ENCODE measurements at regions not wholly inside any gene's neighbourhood (a gene's known extent, or its start where the extent isn't known, plus 50 kb on each side); places are given as distances from the start of the nearest gene placed in this dataset.

- no peak for TF ChIP-seq CTCF (conservative IDR thresholded peaks at IDR 0.05)
These were observed 100.0 kb upstream of the EOLA2 start for GRCh38 chrX:150038315-150038714.

GRCh38 chrX:150038986-150039599 lies 100.8 kb upstream of the EOLA2 start:
- H3K36me3 Mint-ChIP-seq (ENCODE audit: low read depth): peaks cover 3% of the 10 kb centered on the region
- H3K27me3 Mint-ChIP-seq (ENCODE audit: low read depth): no peaks in the 10 kb centered on the region
- no peak for DNase-seq (ENCODE audit: low read depth, low spot score)
- H3K9me3 Mint-ChIP-seq: peaks cover 24% of the 10 kb centered on the region
- no peak overlapping the region for H3K4me3 Mint-ChIP-seq
- TF ChIP-seq CTCF (conservative IDR thresholded peaks at IDR 0.05): no peak
- H3K4me1 Mint-ChIP-seq: peaks cover 7% of the 10 kb centered on the region
- no peak overlapping the region for H3K27ac Mint-ChIP-seq (ENCODE audit: unreplicated experiment)

More at GRCh38 chrX:150038315-150038714, 100.0 kb upstream of the EOLA2 start:
- no peak for DNase-seq (ENCODE audit: low read depth, low spot score)
- peaks cover 24% of the 10 kb centered on the region for H3K9me3 Mint-ChIP-seq
- H3K27me3 Mint-ChIP-seq (ENCODE audit: low read depth): no peaks in the 10 kb centered on the region
- no peak overlapping the region for H3K27ac Mint-ChIP-seq (ENCODE audit: unreplicated experiment)
- peaks cover 3% of the 10 kb centered on the region for H3K36me3 Mint-ChIP-seq (ENCODE audit: low read depth)
- peaks cover 7% of the 10 kb centered on the region for H3K4me1 Mint-ChIP-seq
- no peak overlapping the region for H3K4me3 Mint-ChIP-seq

DNA sequence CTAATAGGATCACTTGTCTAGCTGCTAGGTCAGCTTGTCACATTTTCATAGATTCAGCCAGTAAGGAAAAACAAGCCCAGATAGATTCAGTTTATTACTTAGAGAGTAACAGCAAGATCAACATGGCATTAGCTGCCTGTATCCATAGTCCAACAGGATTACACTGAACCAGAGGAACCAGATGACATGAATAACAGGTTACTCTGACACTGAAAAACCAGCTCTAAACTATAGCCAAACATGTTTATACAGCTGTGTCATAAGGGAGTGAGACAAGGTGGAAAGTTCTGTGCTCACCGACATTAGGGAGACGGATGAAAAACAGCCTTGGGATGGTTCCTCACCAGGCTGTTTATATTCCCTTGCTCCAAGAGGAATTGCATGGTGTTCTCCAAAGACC lies 102.9 kb upstream of the EOLA2 start:
- H3K4me3 Mint-ChIP-seq: no peak overlapping the region
- no peaks in the 10 kb centered on the region for H3K27me3 Mint-ChIP-seq (ENCODE audit: low read depth)
- TF ChIP-seq CTCF (conservative IDR thresholded peaks at IDR 0.05): no peak
- peaks cover 17% of the 10 kb centered on the region for H3K9me3 Mint-ChIP-seq
- H3K4me1 Mint-ChIP-seq: peaks cover 7% of the 10 kb centered on the region
- peaks cover 6% of the 10 kb centered on the region for H3K36me3 Mint-ChIP-seq (ENCODE audit: low read depth)
- DNase-seq (ENCODE audit: low read depth, low spot score): no peak
- H3K27ac Mint-ChIP-seq (ENCODE audit: unreplicated experiment): no peak overlapping the region

DNA sequence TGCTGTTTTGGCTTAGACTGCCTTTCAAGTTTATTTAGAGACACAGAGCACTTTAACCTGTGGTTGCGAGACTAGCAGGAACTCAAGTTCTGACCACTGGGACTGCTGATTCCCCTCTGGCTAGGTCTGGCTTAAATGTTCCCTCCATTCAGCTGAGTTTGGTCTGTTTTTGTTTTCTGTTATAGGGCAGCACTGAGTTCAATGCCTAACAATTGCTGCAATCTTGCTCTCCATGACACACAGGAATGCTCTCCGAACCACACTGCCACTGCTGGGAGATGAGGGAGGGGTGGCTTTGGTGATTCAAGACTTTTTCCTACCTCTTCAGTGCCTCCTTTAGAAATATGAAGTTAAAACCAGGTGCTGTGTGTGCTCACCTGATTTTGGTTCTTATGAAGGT lies 106.3 kb upstream of the EOLA2 start:
- no peak overlapping the region for H3K27ac Mint-ChIP-seq (ENCODE audit: unreplicated experiment)

DNA sequence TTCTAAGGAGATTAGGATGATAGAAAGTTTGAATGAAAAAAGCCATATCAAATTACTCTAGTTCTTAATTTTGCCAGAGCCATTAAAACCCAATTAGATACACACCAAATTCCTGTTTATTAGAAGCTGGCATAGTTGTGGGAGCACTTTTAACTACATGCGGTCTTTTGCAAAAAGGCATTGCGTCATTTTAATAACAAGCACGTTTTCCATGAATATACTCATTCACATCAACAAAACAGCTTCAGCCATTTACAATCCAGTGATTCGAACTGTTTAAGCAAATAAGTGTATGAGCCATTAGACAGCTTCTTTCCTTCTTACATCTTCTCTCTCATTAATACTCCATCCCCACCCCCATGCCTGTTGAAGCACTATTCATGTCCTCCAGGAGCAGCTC lies 109.5 kb upstream of the EOLA2 start:
- TF ChIP-seq CTCF (conservative IDR thresholded peaks at IDR 0.05): no peak
- H3K9me3 Mint-ChIP-seq: peaks cover 8% of the 10 kb centered on the region
- no peak overlapping the region for H3K4me3 Mint-ChIP-seq

More for the DNA sequence above, 106.3 kb upstream of the EOLA2 start:
- Mint-ChIP-seq H3K4me1 (no peaks in the 10 kb centered on the region), H3K36me3 (ENCODE audit: low read depth) (peaks cover 6% of the 10 kb centered on the region), H3K9me3 (peaks cover 16% of the 10 kb centered on the region), H3K27me3 (ENCODE audit: low read depth) (no peaks in the 10 kb centered on the region), H3K4me3 (no peak overlapping the region)
- DNase-seq (ENCODE audit: low read depth, low spot score): no peak
- TF ChIP-seq CTCF (conservative IDR thresholded peaks at IDR 0.05): no peak

More for the DNA sequence above, 109.5 kb upstream of the EOLA2 start:
- DNase-seq (ENCODE audit: low read depth, low spot score): no peak
- H3K4me1 Mint-ChIP-seq: no peaks in the 10 kb centered on the region
- H3K36me3 Mint-ChIP-seq (ENCODE audit: low read depth): peaks cover 2% of the 10 kb centered on the region
- no peaks in the 10 kb centered on the region for H3K27me3 Mint-ChIP-seq (ENCODE audit: low read depth)
- no peak overlapping the region for H3K27ac Mint-ChIP-seq (ENCODE audit: unreplicated experiment)
